NB4 (cell line): ENCODE measurements at regions not wholly inside any gene's neighbourhood (a gene's known extent, or its start where the extent isn't known, plus 50 kb on each side); places are given as distances from the start of the nearest gene placed in this dataset.

Experiments
- DNase-seq: peaks from one replicate; pipeline ENCODE4 v3.0.0; 2010; ENCODE audit warnings: low read depth
- H3K4me3 ChIP-seq: one replicate; pipeline ENCODE4 v1.5.1; 2011; ENCODE audit warnings: mild to moderate bottlenecking, low read depth, low read length, moderate library complexity
- MYC ChIP-seq: IDR thresholded peaks from 2 replicates; pipeline ENCODE4 v1.6.1; 2011; ENCODE audit warnings: low read depth, low read length
- POLR2A ChIP-seq: IDR thresholded peaks from 2 replicates; pipeline ENCODE4 v1.6.1; 2011; ENCODE audit warnings: mild to moderate bottlenecking; ENCODE audit not compliant: insufficient read length; ENCODE audit errors: extremely low read depth
- TF ChIP-seq, protein P1 (sequence below): IDR thresholded peaks from one replicate; pipeline ENCODE4 v1.5.1; 2012; ENCODE audit warnings: low read depth, low read length
- TF ChIP-seq, protein P2 (sequence below): IDR thresholded peaks from 2 replicates; pipeline ENCODE4 v1.6.1; 2011; ENCODE audit warnings: low read depth, low read length

DNA sequence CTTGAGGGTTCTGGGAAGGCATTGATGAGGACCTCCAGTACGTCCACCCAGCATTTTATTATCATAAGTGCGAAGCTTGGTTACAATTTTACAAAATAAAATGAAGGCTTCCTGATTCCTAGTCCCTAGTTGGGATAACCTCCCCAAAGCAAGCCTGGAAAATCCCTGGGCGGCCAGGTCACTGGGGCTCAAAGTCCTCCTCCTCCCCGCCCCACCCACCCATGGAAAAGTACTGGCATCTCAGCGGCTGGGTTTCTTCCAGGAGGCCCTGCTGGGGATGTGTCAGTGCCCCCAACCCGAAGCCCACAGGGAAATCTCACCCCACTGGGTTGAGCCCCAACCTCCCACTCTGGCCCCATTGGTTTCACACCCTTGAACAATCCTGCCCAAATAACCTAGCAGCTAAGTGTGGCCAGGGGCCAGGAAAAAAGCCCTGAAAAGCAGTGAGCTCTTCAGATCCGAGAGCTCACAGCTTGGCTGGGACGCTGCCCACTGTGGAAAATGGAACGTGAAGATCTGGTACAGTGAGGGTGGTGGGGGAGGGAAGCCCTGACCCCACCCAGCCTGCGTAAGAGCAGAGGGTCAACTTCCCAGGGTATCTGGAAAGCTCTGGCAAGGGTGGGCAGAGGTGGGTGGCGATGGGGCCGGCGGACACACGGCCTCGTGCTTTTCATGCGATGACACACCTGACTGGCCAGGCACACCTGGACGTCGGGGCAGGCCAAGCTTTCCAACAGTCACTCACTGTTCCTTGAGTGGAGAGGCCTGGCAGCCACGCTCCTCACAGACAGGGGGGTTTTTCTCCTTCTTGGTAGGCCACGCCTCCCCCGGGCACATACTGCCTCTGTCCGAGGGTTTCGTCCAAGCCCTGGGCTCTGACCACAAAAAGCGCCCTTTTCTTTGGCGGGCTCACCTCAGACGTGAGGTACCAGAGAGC lies 324.5 kb downstream of the SOX9 start:
- no peak for DNase-seq
- no peak overlapping the region for H3K4me3 ChIP-seq
- TF ChIP-seq, protein P1, sequence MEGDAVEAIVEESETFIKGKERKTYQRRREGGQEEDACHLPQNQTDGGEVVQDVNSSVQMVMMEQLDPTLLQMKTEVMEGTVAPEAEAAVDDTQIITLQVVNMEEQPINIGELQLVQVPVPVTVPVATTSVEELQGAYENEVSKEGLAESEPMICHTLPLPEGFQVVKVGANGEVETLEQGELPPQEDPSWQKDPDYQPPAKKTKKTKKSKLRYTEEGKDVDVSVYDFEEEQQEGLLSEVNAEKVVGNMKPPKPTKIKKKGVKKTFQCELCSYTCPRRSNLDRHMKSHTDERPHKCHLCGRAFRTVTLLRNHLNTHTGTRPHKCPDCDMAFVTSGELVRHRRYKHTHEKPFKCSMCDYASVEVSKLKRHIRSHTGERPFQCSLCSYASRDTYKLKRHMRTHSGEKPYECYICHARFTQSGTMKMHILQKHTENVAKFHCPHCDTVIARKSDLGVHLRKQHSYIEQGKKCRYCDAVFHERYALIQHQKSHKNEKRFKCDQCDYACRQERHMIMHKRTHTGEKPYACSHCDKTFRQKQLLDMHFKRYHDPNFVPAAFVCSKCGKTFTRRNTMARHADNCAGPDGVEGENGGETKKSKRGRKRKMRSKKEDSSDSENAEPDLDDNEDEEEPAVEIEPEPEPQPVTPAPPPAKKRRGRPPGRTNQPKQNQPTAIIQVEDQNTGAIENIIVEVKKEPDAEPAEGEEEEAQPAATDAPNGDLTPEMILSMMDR = no peak
- TF ChIP-seq, protein P2, sequence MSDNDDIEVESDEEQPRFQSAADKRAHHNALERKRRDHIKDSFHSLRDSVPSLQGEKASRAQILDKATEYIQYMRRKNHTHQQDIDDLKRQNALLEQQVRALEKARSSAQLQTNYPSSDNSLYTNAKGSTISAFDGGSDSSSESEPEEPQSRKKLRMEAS = no peak
- TF ChIP-seq POLR2A = no peak
- TF ChIP-seq MYC = no peak

DNA sequence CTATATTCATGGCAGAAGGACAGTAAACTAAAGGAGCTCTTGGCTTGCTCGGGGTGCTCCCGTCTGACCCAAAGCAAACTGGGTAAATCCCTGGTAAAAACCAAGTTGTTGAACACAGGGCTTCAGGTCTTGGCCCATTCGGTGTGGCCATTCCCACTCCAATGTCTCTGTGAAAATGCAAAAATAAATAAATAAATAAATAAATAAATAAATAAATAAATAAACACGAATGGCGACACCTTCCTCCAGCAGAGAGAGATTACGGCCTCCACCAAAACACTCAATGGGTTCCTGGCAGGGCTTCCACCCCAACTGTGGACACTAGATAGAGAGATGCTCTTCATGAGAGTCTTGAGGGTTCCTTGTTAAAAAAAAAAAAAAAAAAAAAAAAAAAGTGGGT lies 325.3 kb downstream of the SOX9 start:
- H3K4me3 ChIP-seq = no peak overlapping the region

DNA sequence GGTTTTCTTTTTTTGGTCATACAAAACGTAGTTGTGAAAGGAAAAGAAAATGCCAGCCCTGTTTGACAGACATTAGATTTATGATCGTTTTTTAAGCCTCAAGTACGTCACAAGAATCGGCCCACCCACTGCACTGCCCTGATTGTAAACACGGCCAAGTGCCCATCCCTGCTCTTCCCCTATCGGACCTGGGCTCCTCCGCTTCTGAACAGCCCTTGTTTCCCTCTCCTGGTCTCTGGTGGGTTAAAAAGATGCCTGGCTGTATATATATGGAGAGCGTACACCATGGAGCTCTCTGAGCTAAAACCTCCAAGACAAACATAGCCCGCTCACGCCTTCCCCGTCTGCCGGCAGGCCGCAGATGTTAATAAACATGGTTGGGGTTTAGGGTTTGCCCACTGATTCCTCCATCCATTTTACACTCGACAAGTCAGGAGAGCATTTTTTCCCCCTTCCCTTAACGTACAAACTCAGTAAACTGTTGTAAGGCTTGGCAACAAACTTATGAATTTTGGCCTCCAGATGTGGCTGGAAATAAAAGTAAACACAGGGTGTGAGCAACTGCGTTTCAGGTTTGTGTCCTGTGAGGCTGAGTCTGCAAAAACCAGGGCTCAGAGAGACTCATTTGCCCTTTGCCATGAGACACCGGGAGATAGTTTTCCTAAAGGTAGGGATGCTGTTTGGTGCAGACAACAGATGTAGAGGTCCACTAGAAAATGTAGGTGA lies 325.9 kb downstream of the SOX9 start:
- no peak for TF ChIP-seq MYC
- TF ChIP-seq, protein P1 = no peak
- TF ChIP-seq, protein P2 = no peak
- TF ChIP-seq POLR2A = no peak
- DNase-seq = no peak
- H3K4me3 ChIP-seq = no peak overlapping the region

More for the DNA sequence above, 325.3 kb downstream of the SOX9 start:
- TF ChIP-seq, protein P2 = no peak
- no peak for TF ChIP-seq POLR2A
- no peak for TF ChIP-seq MYC
- TF ChIP-seq, protein P1 = no peak
- no peak for DNase-seq

DNA sequence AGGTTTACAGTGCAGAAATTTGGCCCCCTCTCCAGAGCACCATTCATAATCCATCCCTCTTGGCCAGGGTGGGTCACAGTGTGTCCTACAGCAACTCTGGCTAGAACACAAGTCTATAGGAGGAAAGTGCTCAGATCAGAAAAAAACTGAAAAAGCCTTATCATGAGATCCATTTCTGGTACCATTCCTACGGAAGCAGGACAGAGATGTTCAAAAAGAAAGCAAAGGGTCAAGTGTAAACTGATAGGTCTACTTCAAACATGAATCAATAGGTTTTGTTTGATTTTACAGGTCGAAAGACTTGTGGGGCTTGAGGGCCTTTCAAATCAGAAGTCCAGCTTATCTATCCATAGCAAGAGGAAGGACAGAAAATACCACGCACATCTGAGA lies 326.4 kb downstream of the SOX9 start:
- TF ChIP-seq, protein P2 = no peak
- no peak for TF ChIP-seq MYC
- TF ChIP-seq, protein P1 = no peak
- no peak for TF ChIP-seq POLR2A
- no peak overlapping the region for H3K4me3 ChIP-seq
- DNase-seq = no peak

DNA sequence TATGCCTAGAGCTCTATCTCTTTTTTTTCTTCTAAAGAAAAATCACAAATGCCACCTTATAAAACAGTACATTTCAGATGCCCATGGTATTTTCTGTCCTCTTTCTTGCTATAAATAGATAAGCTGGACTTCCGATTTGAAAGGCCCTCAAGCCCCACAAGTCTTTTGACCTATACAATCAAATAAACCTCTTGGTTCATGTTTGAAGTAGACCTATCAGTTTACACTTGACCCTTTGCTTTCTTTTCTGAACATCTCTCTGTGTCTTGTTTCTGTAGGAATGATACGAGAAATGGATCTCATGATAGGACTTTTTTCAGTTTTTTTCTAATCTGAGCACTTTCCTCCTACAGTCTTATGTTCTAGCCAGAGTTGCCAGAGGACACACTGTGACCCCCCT lies 327.2 kb downstream of the SOX9 start:
- H3K4me3 ChIP-seq = no peak overlapping the region
- no peak for TF ChIP-seq POLR2A
- TF ChIP-seq, protein P2 = no peak
- TF ChIP-seq, protein P1 = no peak
- no peak for TF ChIP-seq MYC
- DNase-seq = no peak
